Pancreas (tissue), 10 donors: ENCODE measurements at regions not wholly inside any gene's neighbourhood (a gene's known extent, or its start where the extent isn't known, plus 50 kb on each side); places are given as distances from the start of the nearest gene placed in this dataset.

ENCODE experiments used
- ATAC-seq, 4 donors: fragments of 200-7000 bp; cut with Tn5 transposase; one replicate each; pipeline versions ENCODE4 v1.8.0 to v1.9.1; 2020; ENCODE audit warnings: mild to moderate bottlenecking in 4 of 4, moderate library complexity in 4 of 4
- DNase-seq, 6 donors: peaks; one replicate each; pipeline ENCODE4 v3.0.0-alpha.2; 2020
- FAIRE-seq: peaks from 2 replicates; lab custom pipeline; 2012; peaks lifted over from hg19 to GRCh38; lab: Jason Lieb, UNC
- H3K27ac ChIP-seq, 4 donors: fragments of 200-600 bp; sonication (generic); 1 replicate in 3 of 4; 2 replicates in 1 of 4; pipeline versions ENCODE4 v1.5.0 to v1.8.0; 2020
- H3K27me3 ChIP-seq, 4 donors: fragments of 200-600 bp; one replicate each; pipeline ENCODE4 v1.8.0; 2021
- H3K36me3 ChIP-seq, 3 donors: fragments of 200-600 bp; sonication (generic) in 1 of 3; one replicate each; pipeline versions ENCODE4 v1.5.0 to v1.8.0; 2020 to 2021
- H3K4me1 ChIP-seq, 3 donors: fragments of 200-600 bp; one replicate each; pipeline ENCODE4 v1.8.0; 2021
- H3K4me3 ChIP-seq, 4 donors: fragments of 200-600 bp; sonication (generic) in 2 of 4; one replicate each; pipeline versions ENCODE4 v1.5.0 to v1.8.0; 2020 to 2021
- H3K9me3 ChIP-seq, 4 donors: fragments of 200-600 bp; one replicate each; pipeline ENCODE4 v1.8.0; 2021
- WGBS, 2 donors: extraction: QIAGEN DNeasy Blood & Tissue Kit; methylation state at CpG; one replicate each; pipeline ENCODE4 v1.1.7; 2013; 5-methylcytosine and 5-hydroxymethylcytosine counted together
- intact Hi-C, 3 donors: fragments of 100-400 bp; cut with DNase I; formaldehyde crosslinking; loops; one replicate each; pipeline versions ENCODE4 v1.11.1 to v1.14.2; 2022
- TF ChIP-seq, protein P1 (sequence below), 4 donors: fragments of 200-600 bp; sonication (generic) in 3 of 4; IDR thresholded peaks; one replicate each; pipeline versions ENCODE4 v1.5.0 to v1.8.0; 2021; ENCODE audit warnings: antibody characterized with exemption in 4 of 4
- donor health status: healthy with polysubstance abuse.
- donor health status: DM: no; HTN: no; CAD: no; lungs with moderate emphysema.
- donor health status: DM: no; HTN: no; CAD: no.
- donor health status: control.
- donor health status: control.
- donor health status: Bipolar disorder and iron deficiency.
- donor health status: DM: yes; HTN: yes; CAD: no.
- donor health status: DM: no; HTN: no; CAD: no.
- donor health status: DM: no; HTN: no; CAD: no.
- donor health status: DM: yes; HTN: yes; CAD: no.

GRCh38 chrX:74119016-74119910 is 184.7 kb upstream of the ZCCHC13 start:
- no peaks in the 10 kb centered on the region for H3K4me1 ChIP-seq
- no peaks in the 10 kb centered on the region for H3K36me3 ChIP-seq
- DNase-seq (no peak), FAIRE-seq (no peak), ATAC-seq (no peak)
- intact Hi-C loops, result no loop called here
- WGBS, 2 donors, result 61 to 88% methylated on average over 6 of the region's 6 CpGs
- H3K4me3 ChIP-seq, result no peak overlapping the region
- TF ChIP-seq, protein P1, sequence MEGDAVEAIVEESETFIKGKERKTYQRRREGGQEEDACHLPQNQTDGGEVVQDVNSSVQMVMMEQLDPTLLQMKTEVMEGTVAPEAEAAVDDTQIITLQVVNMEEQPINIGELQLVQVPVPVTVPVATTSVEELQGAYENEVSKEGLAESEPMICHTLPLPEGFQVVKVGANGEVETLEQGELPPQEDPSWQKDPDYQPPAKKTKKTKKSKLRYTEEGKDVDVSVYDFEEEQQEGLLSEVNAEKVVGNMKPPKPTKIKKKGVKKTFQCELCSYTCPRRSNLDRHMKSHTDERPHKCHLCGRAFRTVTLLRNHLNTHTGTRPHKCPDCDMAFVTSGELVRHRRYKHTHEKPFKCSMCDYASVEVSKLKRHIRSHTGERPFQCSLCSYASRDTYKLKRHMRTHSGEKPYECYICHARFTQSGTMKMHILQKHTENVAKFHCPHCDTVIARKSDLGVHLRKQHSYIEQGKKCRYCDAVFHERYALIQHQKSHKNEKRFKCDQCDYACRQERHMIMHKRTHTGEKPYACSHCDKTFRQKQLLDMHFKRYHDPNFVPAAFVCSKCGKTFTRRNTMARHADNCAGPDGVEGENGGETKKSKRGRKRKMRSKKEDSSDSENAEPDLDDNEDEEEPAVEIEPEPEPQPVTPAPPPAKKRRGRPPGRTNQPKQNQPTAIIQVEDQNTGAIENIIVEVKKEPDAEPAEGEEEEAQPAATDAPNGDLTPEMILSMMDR (IDR thresholded peaks at IDR 0.05), result no peak
- no peak overlapping the region for H3K27ac ChIP-seq
- no peaks in the 10 kb centered on the region for H3K9me3 ChIP-seq
- H3K27me3 ChIP-seq, result peaks cover 0 to 3% (median 0%) of the 10 kb centered on the region in 4 donors

DNA sequence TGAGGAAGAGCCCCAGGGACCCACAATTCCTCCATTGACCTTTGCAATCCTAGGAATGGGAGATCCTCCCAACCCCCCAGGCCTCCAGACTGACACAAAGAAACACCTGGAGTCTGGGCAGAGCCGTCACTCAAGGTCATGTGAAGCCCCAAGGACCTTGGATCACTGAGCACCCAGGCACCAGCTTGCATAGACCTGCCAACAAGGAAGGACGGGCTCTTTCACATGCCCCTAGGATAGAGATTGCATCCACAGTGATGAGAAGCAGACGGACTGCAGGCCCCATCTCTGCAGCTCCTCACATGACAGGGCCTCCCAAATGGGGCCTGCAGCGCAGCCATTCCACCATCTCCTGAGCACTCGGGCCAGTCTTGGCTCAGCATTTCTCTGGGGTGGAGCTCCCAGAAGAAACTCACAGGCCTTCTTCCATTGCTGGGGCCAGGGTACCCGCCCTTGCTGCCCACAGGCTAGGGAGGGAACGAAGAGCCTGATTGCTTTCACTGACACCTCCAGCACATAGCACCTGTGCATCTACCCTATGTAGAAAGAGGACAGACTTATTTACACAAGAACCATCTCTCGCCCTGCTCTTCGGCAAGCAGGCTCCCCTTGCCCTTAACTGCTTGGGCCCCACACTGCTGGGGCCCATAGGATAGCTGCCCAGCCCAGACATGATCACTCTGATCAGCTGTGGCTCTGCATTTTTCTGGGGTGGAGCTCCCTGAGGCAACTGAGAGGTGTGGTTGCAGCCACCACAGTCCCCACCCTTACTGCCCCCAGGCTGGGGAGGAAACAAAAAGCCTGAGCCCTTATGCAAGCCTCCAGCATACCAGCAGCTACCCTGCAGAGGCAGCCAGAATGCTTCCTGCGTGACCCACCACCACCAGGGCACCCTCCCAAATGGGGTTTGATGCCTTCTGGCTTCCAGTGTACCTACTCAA is 185.7 kb upstream of the ZCCHC13 start:
- TF ChIP-seq, protein P1 (IDR thresholded peaks at IDR 0.05), result no peak
- no peak for ATAC-seq

GRCh38 chrX:74111245-74111644 is 192.7 kb upstream of the ZCCHC13 start:
- ATAC-seq (no peak), DNase-seq (no peak), FAIRE-seq (peak; percentile 95)
- TF ChIP-seq, protein P1 (IDR thresholded peaks at IDR 0.05), result no peak
- Histone ChIP-seq H3K27me3 (peaks cover 0 to 7% (median 1%) of the 10 kb centered on the region in 4 donors), H3K9me3 (no peaks in the 10 kb centered on the region), H3K27ac (no peak overlapping the region), H3K36me3 (no peaks in the 10 kb centered on the region), H3K4me1 (no peaks in the 10 kb centered on the region), H3K4me3 (no peak overlapping the region)
- intact Hi-C loops, result no loop called here

More for the DNA sequence above, 185.7 kb upstream of the ZCCHC13 start:
- H3K9me3 ChIP-seq, result no peaks in the 10 kb centered on the region
- H3K27ac ChIP-seq, result no peak overlapping the region
- no peaks in the 10 kb centered on the region for H3K36me3 ChIP-seq
- intact Hi-C loops, result no loop called here
- DNase-seq (no peak), FAIRE-seq (no peak)
- no peak overlapping the region for H3K4me3 ChIP-seq
- 72 to 87% methylated on average over 10 of the region's 10 CpGs for WGBS, 2 donors
- H3K4me1 ChIP-seq, result no peaks in the 10 kb centered on the region
- H3K27me3 ChIP-seq, result peaks cover 0 to 3% (median 0%) of the 10 kb centered on the region in 4 donors

DNA sequence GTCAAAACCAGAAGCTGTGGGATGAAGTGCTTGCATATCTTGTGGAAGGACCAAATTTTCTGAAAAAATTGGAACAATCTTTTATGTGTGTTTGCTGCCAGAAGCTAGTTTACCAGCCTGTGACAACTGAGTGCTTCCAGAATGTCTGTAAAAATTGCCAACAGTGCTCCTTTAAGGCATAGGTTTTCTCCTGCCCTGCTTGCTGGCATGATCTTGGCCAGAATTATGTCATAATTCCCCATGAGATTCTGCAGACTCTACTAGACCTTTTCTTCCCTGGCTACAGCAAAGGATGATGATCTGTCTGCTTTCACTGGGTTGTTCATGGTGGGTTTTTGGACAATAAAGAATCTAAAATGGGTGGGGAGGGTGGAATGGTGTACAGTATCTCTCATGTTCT is 196.3 kb upstream of the ZCCHC13 start:
- FAIRE-seq, result peak; percentile 72
- no peak overlapping the region for H3K27ac ChIP-seq
- intact Hi-C loops, result no loop called here
- no peak overlapping the region for H3K4me3 ChIP-seq
- no peaks in the 10 kb centered on the region for H3K4me1 ChIP-seq
- H3K36me3 ChIP-seq, result no peaks in the 10 kb centered on the region
- H3K27me3 ChIP-seq, result peaks cover 0 to 7% (median 0%) of the 10 kb centered on the region in 4 donors
- no peaks in the 10 kb centered on the region for H3K9me3 ChIP-seq
- ATAC-seq, result no peak
- TF ChIP-seq, protein P1 (IDR thresholded peaks at IDR 0.05), result no peak
- DNase-seq, result no peak
